ENCODE measurements at regions not wholly inside any gene's neighbourhood (a gene's known extent, or its start where the extent isn't known, plus 50 kb on each side); places are given as distances from the start of the nearest gene placed in this dataset.

- DNase-seq (ENCODE audit: low spot score): no peak
Measured at GRCh38 chr18:37721544-37722522, 156.2 kb upstream of the CELF4 start.

- no peak for DNase-seq (ENCODE audit: low spot score)
Measured at GRCh38 chr18:37720663-37721062, 155.1 kb upstream of the CELF4 start.

DNA sequence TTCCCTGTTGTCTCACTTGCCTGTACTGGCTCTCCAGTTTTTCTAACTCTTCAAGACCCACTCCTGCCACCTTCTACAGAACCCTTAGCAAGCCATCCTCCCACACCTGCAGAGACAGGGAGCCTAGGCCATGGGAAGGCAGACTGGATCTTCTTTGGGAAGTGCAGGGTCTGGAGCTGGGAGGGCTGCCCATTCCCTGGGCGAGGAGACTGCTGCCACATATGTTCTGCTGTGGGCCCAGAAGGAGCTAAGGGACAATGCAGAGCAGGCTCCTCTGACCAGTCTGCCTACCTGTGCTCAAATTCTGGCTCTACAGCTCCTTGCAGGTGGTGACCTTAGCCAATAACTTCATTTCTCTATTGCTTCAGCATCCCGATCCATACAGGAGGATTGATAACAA lies 152.1 kb upstream of the CELF4 start:
- no peak for DNase-seq (ENCODE audit: low spot score)

DNA sequence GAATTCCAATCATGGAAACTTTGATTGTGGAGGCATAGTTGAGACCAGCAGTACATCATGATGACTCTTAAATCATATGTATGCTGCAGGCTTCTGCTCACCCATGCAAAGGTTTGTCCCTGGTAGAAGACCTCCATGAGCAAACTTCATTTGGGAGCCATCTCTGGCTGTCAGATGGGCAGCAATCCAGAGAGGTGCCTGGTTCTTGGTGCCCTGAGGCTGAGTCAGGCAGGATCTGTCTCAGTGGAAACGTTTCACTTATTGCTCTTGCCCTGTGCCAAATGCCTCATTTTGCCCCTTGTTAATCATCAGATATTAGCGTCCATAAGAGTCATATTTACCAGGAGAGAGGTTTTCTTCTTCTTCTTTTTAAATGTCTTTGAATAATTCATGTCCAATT lies 151.5 kb upstream of the CELF4 start:
- DNase-seq (ENCODE audit: low spot score): no peak

DNA sequence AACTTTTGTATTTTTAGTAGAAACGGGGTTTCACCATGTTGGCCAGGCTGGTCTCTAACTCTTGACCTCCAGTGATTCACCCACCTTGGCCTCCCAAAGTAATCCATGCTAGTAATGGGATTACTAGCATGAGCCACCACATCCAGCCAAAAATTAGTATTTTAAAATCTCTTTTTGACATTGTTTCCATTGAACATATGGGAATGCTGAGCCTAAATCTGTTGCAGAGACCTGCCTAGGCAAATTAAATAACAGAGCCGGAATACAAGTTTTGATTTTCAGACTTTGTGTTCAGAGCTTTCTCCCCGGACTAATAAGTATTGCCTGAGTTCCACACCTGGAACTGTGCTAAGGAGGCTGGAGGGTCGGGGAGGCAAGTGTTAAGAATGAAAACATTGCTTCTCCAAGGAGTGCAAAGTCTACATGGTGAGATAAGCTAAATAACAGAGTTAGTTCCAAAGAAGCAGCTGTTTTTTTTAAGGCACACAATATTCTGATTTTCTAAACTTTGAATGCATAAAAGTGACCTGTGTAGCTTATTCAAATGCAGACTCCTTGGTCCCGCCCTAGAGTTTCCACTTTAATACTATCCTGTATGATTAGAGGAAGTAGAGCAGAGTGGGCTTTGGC lies 150.6 kb upstream of the CELF4 start:
- no peak for DNase-seq (ENCODE audit: low spot score)

DNA sequence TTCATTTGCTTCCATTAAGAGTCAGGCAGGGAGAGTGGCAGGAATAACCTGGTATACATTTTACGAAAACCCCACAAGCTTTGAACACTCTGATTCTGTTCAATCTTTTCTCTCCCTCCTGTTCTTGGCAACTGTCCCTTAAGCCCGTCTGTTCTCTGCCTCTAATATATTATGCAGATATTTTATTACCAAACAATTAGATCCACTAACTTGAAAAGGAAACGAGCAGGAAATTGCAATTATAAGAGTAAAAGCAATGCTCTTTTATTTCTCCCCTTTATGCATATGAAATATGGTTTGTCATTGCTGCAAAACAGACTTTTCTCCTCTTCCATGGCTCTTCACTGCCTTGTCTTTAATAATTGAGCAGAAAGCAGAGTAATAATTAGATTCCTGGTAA lies 149.1 kb upstream of the CELF4 start:
- DNase-seq (ENCODE audit: low spot score): no peak

GRCh38 chr18:37712776-37713175 lies 147.2 kb upstream of the CELF4 start:
- no peak for DNase-seq (ENCODE audit: low spot score)

DNA sequence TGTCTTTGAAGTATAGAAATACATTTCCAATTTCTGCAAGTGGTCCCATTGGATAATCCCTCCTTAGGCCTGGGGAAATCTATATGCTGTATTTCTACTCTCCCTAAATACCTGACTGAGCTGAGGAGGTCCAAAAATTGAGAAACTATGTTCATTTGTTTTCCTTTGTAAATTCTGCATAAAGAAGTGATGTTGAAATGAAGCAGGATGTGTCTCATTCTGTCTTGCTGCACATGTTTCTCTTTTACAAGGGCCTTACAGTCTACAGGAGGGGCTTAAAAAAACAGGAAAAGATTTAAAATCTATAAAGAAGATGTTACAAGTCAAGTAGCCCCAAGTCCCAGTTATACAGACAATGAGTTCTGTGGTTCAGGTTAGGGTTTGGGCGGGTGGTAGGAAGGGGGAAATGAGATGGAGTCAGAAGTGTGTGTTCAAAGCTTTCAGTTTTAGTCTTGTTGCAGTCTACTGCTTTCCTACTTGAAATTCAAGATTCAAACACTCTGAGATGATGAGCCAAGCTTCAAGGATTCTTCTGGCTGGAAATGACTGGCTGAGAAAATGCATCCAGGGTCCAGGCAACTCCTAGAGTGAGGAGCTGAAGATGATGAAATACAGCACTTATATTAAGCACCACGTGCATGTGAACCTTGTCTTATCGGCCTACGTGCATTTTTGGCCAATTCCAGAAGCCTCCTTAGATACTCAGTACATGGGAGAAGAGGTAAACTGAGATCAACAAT lies 146.3 kb upstream of the CELF4 start:
- DNase-seq (ENCODE audit: low spot score): no peak

- DNase-seq (ENCODE audit: low spot score): no peak
Measured at GRCh38 chr18:37710726-37711125, 145.1 kb upstream of the CELF4 start.

GRCh38 chr18:37709740-37710139 lies 144.1 kb upstream of the CELF4 start:
- DNase-seq (ENCODE audit: low spot score): no peak

DNA sequence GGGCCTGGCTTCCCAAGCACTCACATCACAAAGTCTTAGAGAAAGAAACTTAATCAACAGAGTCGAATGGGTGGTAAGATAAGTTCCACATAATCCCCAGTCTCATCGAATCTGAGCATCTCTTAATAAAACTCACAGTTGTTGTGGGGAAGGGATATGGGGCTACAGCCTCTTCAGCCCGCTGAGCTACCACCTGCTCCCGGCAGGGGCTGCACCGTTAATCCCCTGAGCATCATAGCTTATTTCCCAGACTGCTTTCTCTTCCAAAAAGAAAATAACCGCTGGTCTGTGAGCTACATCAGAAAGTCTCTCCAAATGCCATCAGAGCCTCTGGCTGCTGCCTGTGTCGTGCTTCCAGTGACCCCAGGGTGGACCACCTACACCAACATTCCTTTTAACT lies 139.4 kb upstream of the CELF4 start:
- no peak for DNase-seq (ENCODE audit: low spot score)

GRCh38 chr18:37702841-37703240 lies 137.2 kb upstream of the CELF4 start:
- DNase-seq (ENCODE audit: low spot score): no peak

DNA sequence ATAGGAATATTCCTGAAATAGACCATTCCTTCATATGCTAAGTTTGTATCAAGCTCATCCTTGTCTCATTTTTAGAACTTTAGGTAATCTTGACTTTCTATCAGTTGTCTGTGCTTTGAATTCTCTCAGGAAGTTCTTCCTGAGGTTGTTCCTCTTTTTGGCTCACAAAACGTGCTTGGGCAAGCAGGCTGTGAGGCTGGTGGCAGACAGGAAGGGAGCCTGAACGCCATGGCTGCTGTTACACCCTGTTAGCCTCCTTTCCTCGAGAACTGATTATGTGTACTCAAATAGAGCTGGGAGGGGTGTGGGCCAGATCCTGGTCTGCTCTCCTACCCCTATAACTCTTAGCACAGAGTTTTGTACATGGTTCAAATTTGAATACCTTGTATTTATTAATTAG lies 136.4 kb upstream of the CELF4 start:
- no peak for DNase-seq (ENCODE audit: low spot score)

DNA sequence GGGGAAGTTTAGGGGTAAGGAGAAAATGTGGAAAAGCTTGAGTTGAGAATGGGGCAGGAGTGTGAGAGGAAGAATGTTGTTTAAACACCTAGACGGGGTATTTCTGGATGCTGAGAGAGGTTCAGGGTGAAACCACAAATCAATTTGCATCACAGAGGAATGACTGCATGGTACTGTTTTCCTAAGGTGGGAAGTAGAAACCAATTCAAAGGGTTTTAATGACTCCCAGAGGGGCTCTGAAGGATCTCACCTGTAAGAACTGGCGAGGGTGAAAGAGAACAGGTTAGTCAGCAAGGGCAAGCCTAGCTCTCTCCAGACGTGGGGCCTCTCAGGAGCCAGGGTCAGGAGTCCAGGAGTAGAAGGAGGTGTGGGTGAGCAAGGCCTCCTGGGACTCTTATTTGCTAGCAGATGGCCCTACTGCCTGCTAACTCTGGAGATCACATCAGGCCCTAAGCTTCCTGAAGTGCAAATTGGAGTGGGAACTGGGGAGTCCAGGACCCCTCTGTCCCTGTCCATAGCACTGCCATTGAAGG lies 133.0 kb upstream of the CELF4 start:
- no peak for DNase-seq (ENCODE audit: low spot score)

- no peak for DNase-seq (ENCODE audit: low spot score)
Measured at GRCh38 chr18:37694516-37694915, 128.9 kb upstream of the CELF4 start.

DNA sequence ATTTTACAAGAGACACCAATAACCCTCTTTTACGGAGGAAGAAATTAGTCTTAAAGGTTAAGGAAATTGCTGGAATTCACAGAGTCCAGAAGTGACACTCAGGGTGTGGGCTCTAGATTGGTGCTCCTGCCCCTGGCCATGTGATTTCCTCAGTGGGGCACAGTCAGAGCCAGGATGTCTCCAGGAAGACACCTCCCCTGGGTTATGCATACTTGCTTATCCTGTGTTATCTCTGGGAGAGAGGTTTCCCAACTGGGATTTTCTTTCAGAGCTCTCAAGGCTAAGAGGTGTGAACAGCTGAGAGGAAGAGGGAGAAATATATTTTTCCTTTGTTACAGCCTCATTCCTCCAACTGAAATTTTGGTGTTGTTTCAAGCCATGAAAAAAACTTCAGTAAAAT lies 125.6 kb upstream of the CELF4 start:
- no peak for DNase-seq (ENCODE audit: low spot score)

DNA sequence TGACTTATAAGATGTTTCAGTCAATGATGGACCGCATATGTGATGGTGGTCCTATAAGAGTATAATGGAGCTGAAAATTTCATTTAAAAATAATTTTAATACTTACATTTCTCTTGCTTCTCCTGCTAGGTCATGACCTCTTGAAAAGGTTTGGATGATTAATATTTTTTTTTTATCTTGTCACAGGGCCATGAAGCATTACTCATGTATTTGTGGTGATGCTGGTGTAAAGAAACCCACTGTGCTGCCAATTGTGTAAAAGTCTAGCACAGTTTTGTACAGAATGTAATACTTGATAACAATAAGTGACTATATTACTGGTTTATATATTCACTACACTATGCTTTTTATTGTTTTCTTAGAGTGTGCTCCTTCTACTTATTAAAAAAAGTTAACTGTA lies 124.2 kb upstream of the CELF4 start:
- no peak for DNase-seq (ENCODE audit: low spot score)

- DNase-seq (ENCODE audit: low spot score): no peak
Measured at GRCh38 chr18:37684590-37684989, 119.0 kb upstream of the CELF4 start.

DNA sequence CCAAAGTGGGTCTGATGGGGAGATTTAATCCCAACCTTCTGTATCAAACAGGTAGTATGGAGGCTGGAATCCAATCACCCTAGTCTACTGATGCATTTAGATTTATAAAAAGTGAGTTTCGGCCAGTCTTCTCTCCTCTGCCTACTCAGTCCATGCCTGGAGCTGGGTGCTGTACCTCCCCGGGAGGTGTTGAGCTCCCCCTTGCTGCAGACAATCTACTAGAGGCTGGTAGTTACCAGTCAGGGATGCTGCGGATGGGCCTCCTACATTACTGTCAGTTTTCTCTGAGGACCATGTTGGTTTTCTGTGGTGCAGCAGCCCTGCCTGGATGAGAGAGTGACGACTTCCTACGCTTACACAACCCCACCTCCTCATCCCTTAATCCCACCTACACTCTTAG lies 118.6 kb upstream of the CELF4 start:
- no peak for DNase-seq (ENCODE audit: low spot score)

GRCh38 chr18:37680911-37681310 lies 115.3 kb upstream of the CELF4 start:
- no peak for DNase-seq (ENCODE audit: low spot score)

- DNase-seq (ENCODE audit: low spot score): no peak
Measured at GRCh38 chr18:37676276-37676675, 110.7 kb upstream of the CELF4 start.

GRCh38 chr18:37675699-37676098 lies 110.1 kb upstream of the CELF4 start:
- DNase-seq (ENCODE audit: low spot score): no peak

- no peak for DNase-seq (ENCODE audit: low spot score)
Measured at GRCh38 chr18:37674570-37674969, 109.0 kb upstream of the CELF4 start.

Data from germinal center (tissue), 1 donor.